ENCODE measurements at regions not wholly inside any gene's neighbourhood (a gene's known extent, or its start where the extent isn't known, plus 50 kb on each side); places are given as distances from the start of the nearest gene placed in this dataset.

- no peak for TF ChIP-seq CTCF (IDR thresholded peaks at IDR 0.05; ENCODE audit: low read depth, low read length, missing control alignments)
- H3K36me3 ChIP-seq (replicated peaks): no peaks in the 10 kb centered on the region
- no peaks in the 10 kb centered on the region for H3K27me3 ChIP-seq (replicated peaks)
- no peak overlapping the region for H3K27ac ChIP-seq
- DNase-seq: no peak
- H3K4me3 ChIP-seq (ENCODE audit: low read depth, low read length): no peak overlapping the region
- in situ Hi-C loops (cut with HindIII; ENCODE audit: low pct_ligation_motif_present, low sequenced_read_pairs): no loop called here
Observed at GRCh38 chr5:27221410-27221809, 183.0 kb upstream of the CDH9 start.

- no peak for TF ChIP-seq CTCF (IDR thresholded peaks at IDR 0.05; ENCODE audit: low read depth, low read length, missing control alignments)
- no peak overlapping the region for H3K4me3 ChIP-seq (ENCODE audit: low read depth, low read length)
- no peak overlapping the region for H3K27ac ChIP-seq
- no peaks in the 10 kb centered on the region for H3K27me3 ChIP-seq (replicated peaks)
- DNase-seq: no peak
- H3K36me3 ChIP-seq (replicated peaks): no peaks in the 10 kb centered on the region
- in situ Hi-C loops (cut with HindIII; ENCODE audit: low pct_ligation_motif_present, low sequenced_read_pairs): no loop called here
Observed at GRCh38 chr5:27220752-27221151, 182.4 kb upstream of the CDH9 start.

DNA sequence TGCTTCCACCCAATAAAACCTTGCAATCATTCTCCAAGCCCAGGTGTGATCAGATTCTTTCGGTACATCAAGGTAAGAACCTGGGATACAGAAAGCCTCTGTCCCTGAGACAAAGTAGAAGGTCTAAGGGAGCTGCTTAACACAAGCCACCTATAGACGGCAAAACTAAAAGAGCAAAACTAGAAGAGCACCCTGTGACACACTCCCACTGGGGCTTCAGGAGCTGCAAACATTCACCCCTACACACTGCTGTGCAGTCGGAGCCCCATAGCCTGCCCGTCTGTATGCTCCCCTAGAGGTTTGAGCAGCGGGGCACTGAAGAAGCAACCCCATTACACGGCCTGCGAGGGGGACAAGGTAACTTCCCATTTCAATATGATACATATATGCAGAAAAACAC lies 179.6 kb upstream of the CDH9 start:
- DNase-seq: no peak
- H3K4me3 ChIP-seq (ENCODE audit: low read depth, low read length): no peak overlapping the region
- no peaks in the 10 kb centered on the region for H3K36me3 ChIP-seq (replicated peaks)
- H3K27me3 ChIP-seq (replicated peaks): no peaks in the 10 kb centered on the region
- no peak overlapping the region for H3K27ac ChIP-seq
- TF ChIP-seq CTCF (IDR thresholded peaks at IDR 0.05; ENCODE audit: low read depth, low read length, missing control alignments): no peak
- in situ Hi-C loops (cut with HindIII; ENCODE audit: low pct_ligation_motif_present, low sequenced_read_pairs): no loop called here

DNA sequence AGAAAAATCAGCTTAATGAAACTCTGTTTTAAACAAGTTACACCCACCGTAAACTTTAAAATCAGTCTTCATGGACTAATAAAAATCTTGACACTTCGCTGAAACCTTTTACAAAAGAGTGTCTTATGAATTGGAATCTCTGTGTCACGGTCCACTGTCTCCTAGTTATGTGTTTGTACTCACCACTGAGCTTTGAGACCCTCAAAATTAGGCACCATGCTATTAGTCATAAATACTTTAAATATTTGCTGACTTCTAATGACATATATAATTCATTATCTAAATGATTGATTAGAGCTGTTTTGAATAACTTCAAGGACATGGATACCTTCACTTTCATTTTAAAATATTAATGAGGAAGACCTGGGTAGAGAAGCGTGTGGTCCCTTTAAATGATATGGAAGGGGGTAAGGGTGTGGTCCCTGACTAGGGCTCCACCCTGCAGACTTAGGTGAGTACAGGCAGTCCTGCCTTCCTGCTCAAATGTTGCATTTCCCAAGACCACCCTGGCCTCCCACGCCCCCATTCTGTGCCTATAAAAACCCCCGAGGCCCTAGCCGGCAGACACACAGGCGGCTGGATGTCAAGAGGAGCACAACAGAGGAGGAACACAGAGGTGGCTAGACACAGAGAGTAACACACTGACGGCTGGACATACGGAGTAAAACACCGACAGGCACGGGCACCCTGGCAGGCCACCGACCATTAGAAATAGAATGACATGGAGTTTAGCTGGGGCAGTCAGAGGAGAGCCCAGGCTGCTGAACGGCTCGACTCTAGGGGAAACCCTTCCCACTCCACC lies 179.0 kb upstream of the CDH9 start:
- no peak overlapping the region for H3K4me3 ChIP-seq (ENCODE audit: low read depth, low read length)
- in situ Hi-C loops (cut with HindIII; ENCODE audit: low pct_ligation_motif_present, low sequenced_read_pairs): no loop called here
- no peaks in the 10 kb centered on the region for H3K27me3 ChIP-seq (replicated peaks)
- H3K36me3 ChIP-seq (replicated peaks): no peaks in the 10 kb centered on the region
- no peak for DNase-seq
- TF ChIP-seq CTCF (IDR thresholded peaks at IDR 0.05; ENCODE audit: low read depth, low read length, missing control alignments): no peak
- no peak overlapping the region for H3K27ac ChIP-seq

DNA sequence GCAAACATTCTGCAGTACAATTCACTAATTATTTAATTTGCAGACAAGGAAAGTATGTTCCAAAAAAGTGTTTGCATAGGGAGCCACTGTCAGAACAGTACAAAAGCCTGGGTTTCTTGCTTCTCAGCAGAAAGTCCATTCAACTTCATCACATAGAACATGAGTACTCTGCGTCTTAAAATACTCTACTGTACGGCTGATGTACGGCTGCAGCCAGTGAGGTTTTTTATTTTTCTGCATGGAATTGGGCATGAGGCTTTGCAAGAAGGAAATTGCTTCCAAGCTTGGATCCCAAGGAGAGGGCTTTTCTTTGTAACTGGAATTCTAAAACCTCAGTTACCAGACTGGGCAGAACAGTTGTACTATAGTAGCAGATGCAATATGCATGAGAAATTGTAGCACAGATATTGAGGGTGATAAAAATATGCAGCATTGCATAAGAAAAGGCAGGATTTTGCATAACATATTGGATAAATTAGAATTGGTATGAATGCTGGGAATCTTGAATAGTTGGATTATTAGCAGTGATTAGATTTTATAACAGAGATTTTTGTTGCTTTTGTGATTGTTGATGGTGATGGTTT lies 178.1 kb upstream of the CDH9 start:
- Histone ChIP-seq H3K27ac (no peak overlapping the region), H3K27me3 (replicated peaks) (no peaks in the 10 kb centered on the region), H3K36me3 (replicated peaks) (no peaks in the 10 kb centered on the region), H3K4me3 (ENCODE audit: low read depth, low read length) (no peak overlapping the region)
- in situ Hi-C loops (cut with HindIII; ENCODE audit: low pct_ligation_motif_present, low sequenced_read_pairs): no loop called here
- TF ChIP-seq CTCF (IDR thresholded peaks at IDR 0.05; ENCODE audit: low read depth, low read length, missing control alignments): no peak
- DNase-seq: no peak

Data from brain microvascular endothelial cell (primary cell).